ENCODE measurements at regions not wholly inside any gene's neighbourhood (a gene's known extent, or its start where the extent isn't known, plus 50 kb on each side); places are given as distances from the start of the nearest gene placed in this dataset.

GRCh38 chr2:145930318-145930717 lies 1410.4 kb upstream of the ZEB2 start:
- intact Hi-C loops (cut with DNase I; ENCODE audit: low total_unique reads): no loop called here
- DNase-seq: no peak
- H3K4me3 ChIP-seq: no peak overlapping the region
- 40 to 41% methylated on average over 2 of the region's 2 CpGs for WGBS, 2 donors
- H3K4me1 ChIP-seq: no peaks in the 10 kb centered on the region
- H3K36me3 ChIP-seq (ENCODE audit: low read depth, missing control alignments): no peaks in the 10 kb centered on the region
- no peak overlapping the region for H3K27ac ChIP-seq
- H3K27me3 ChIP-seq: no peaks in the 10 kb centered on the region
- no peak for TF ChIP-seq POLR2A (IDR thresholded peaks at IDR 0.05)
- no peak for TF ChIP-seq CTCF (IDR thresholded peaks at IDR 0.05)
- H3K9me3 ChIP-seq: no peaks in the 10 kb centered on the region

GRCh38 chr2:145927131-145927950 lies 1407.4 kb upstream of the ZEB2 start:
- WGBS, 2 donors: 38 to 45% methylated on average over 5 of the region's 5 CpGs
- TF ChIP-seq CTCF (IDR thresholded peaks at IDR 0.05): no peak
- TF ChIP-seq POLR2A (IDR thresholded peaks at IDR 0.05): no peak
- intact Hi-C loops (cut with DNase I; ENCODE audit: low total_unique reads): no loop called here
- H3K4me3 ChIP-seq: no peak overlapping the region
- H3K36me3 ChIP-seq (ENCODE audit: low read depth, missing control alignments): no peaks in the 10 kb centered on the region
- H3K4me1 ChIP-seq: no peaks in the 10 kb centered on the region
- DNase-seq: no peak
- no peaks in the 10 kb centered on the region for H3K9me3 ChIP-seq
- no peak overlapping the region for H3K27ac ChIP-seq
- no peaks in the 10 kb centered on the region for H3K27me3 ChIP-seq

GRCh38 chr2:145925591-145925990 lies 1405.7 kb upstream of the ZEB2 start:
- H3K4me1 ChIP-seq: no peaks in the 10 kb centered on the region
- no peaks in the 10 kb centered on the region for H3K27me3 ChIP-seq
- intact Hi-C loops (cut with DNase I; ENCODE audit: low total_unique reads): no loop called here
- no peaks in the 10 kb centered on the region for H3K9me3 ChIP-seq
- H3K27ac ChIP-seq: no peak overlapping the region
- H3K36me3 ChIP-seq (ENCODE audit: low read depth, missing control alignments): no peaks in the 10 kb centered on the region
- WGBS, 2 donors: 67% methylated on average over 4 of the region's 4 CpGs
- no peak for TF ChIP-seq POLR2A (IDR thresholded peaks at IDR 0.05)
- TF ChIP-seq CTCF (IDR thresholded peaks at IDR 0.05): no peak
- DNase-seq: no peak
- H3K4me3 ChIP-seq: no peak overlapping the region

- no peaks in the 10 kb centered on the region for H3K27me3 ChIP-seq
- no peaks in the 10 kb centered on the region for H3K9me3 ChIP-seq
- H3K27ac ChIP-seq: no peak overlapping the region
- intact Hi-C loops (cut with DNase I; ENCODE audit: low total_unique reads): no loop called here
- H3K36me3 ChIP-seq (ENCODE audit: low read depth, missing control alignments): no peaks in the 10 kb centered on the region
- H3K4me3 ChIP-seq: no peak overlapping the region
- no peaks in the 10 kb centered on the region for H3K4me1 ChIP-seq
- TF ChIP-seq POLR2A (IDR thresholded peaks at IDR 0.05) (no peak), CTCF (IDR thresholded peaks at IDR 0.05) (peak in 1 of 3 experiments; percentile 21)
- no peak for DNase-seq
- WGBS, 2 donors: 78 to 80% methylated on average over 2 of the region's 2 CpGs
Observed at GRCh38 chr2:145919477-145919876, 1399.6 kb upstream of the ZEB2 start.

- DNase-seq: no peak
- intact Hi-C loops (cut with DNase I; ENCODE audit: low total_unique reads): no loop called here
- Histone ChIP-seq H3K36me3 (ENCODE audit: low read depth, missing control alignments) (no peaks in the 10 kb centered on the region), H3K4me3 (no peak overlapping the region), H3K27ac (no peak overlapping the region), H3K27me3 (no peaks in the 10 kb centered on the region), H3K4me1 (no peaks in the 10 kb centered on the region), H3K9me3 (no peaks in the 10 kb centered on the region)
- 63 to 64% methylated on average over 1 of the region's 1 CpG for WGBS, 2 donors
- TF ChIP-seq POLR2A (IDR thresholded peaks at IDR 0.05): no peak
- TF ChIP-seq CTCF (IDR thresholded peaks at IDR 0.05): no peak
Observed at GRCh38 chr2:145918951-145919350, 1399.0 kb upstream of the ZEB2 start.

All from testis (tissue), 2 donors.